H4 (cell line): ENCODE measurements at regions not wholly inside any gene's neighbourhood (a gene's known extent, or its start where the extent isn't known, plus 50 kb on each side); places are given as distances from the start of the nearest gene placed in this dataset.

Experiments
- DNase-seq: peaks from one replicate; pipeline ENCODE4 v3.0.0-alpha.2; 2015; ENCODE audit warnings: low spot score

- DNase-seq: no peak
Observed at GRCh38 chr3:30167541-30168011, 438.8 kb upstream of the TGFBR2 start.

- no peak for DNase-seq
Observed at GRCh38 chr3:30169487-30169886, 436.9 kb upstream of the TGFBR2 start.

- DNase-seq: no peak
Observed at GRCh38 chr3:30170681-30171438, 435.5 kb upstream of the TGFBR2 start.

- DNase-seq: no peak
Observed at GRCh38 chr3:30174357-30174756, 432.0 kb upstream of the TGFBR2 start.

- no peak for DNase-seq
Observed at GRCh38 chr3:30180310-30181177, 425.9 kb upstream of the TGFBR2 start.

GRCh38 chr3:30181178-30181465, 425.3 kb upstream of the TGFBR2 start:
- DNase-seq: no peak

- no peak for DNase-seq
Observed at GRCh38 chr3:30181581-30181980, 424.8 kb upstream of the TGFBR2 start.

- no peak for DNase-seq
Observed at GRCh38 chr3:30183421-30183820, 423.0 kb upstream of the TGFBR2 start.

GRCh38 chr3:30184091-30184810, 422.1 kb upstream of the TGFBR2 start:
- no peak for DNase-seq

GRCh38 chr3:30185872-30186271, 420.5 kb upstream of the TGFBR2 start:
- DNase-seq: no peak

GRCh38 chr3:30186741-30187219, 419.6 kb upstream of the TGFBR2 start:
- no peak for DNase-seq

- DNase-seq: no peak
Observed at GRCh38 chr3:30187366-30187765, 419.0 kb upstream of the TGFBR2 start.

- no peak for DNase-seq
Observed at GRCh38 chr3:30188713-30189112, 417.7 kb upstream of the TGFBR2 start.

GRCh38 chr3:30189900-30190299, 416.5 kb upstream of the TGFBR2 start:
- DNase-seq: no peak

GRCh38 chr3:30193625-30194044, 412.8 kb upstream of the TGFBR2 start:
- DNase-seq: no peak

GRCh38 chr3:30195352-30195751, 411.0 kb upstream of the TGFBR2 start:
- no peak for DNase-seq

GRCh38 chr3:30198162-30198561, 408.2 kb upstream of the TGFBR2 start:
- DNase-seq: no peak

GRCh38 chr3:30199096-30199759, 407.2 kb upstream of the TGFBR2 start:
- DNase-seq: peak; percentile 10

- DNase-seq: no peak
Observed at GRCh38 chr3:30199855-30200254, 406.5 kb upstream of the TGFBR2 start.

GRCh38 chr3:30201715-30202114, 404.7 kb upstream of the TGFBR2 start:
- no peak for DNase-seq

- DNase-seq: no peak
Observed at GRCh38 chr3:30203301-30203700, 403.1 kb upstream of the TGFBR2 start.

- no peak for DNase-seq
Observed at GRCh38 chr3:30204126-30204525, 402.3 kb upstream of the TGFBR2 start.
